Brain microvascular endothelial cell (primary cell): ENCODE measurements at regions not wholly inside any gene's neighbourhood (a gene's known extent, or its start where the extent isn't known, plus 50 kb on each side); places are given as distances from the start of the nearest gene placed in this dataset.

ENCODE experiments used
- DNase-seq: peaks from one replicate; pipeline ENCODE4 v3.0.0-alpha.2; 2020
- H3K27ac ChIP-seq: fragments of 250-450 bp; sonication (Bioruptor Pico); 2 replicates; pipeline ENCODE4 v1.5.1; 2020; ENCODE audit warnings: mild to moderate bottlenecking, moderate library complexity
- H3K27me3 ChIP-seq: fragments of 250-450 bp; sonication (Bioruptor Pico); replicated peaks from 2 replicates; pipeline ENCODE4 v1.5.1; 2020; ENCODE audit warnings: mild to moderate bottlenecking
- H3K36me3 ChIP-seq: fragments of 250-450 bp; sonication (Bioruptor Pico); replicated peaks from 2 replicates; pipeline ENCODE4 v1.5.1; 2020; ENCODE audit warnings: mild to moderate bottlenecking
- H3K4me3 ChIP-seq: 2 replicates; pipeline ENCODE4 v1.5.1; 2011; ENCODE audit warnings: low read depth, mild to moderate bottlenecking, control low read depth, low read length, moderate library complexity
- CTCF ChIP-seq: IDR thresholded peaks from 2 replicates; pipeline ENCODE4 v1.5.1; 2011; ENCODE audit warnings: low read depth, mild to moderate bottlenecking, moderate library complexity, low read length, control low read depth, inconsistent platforms; ENCODE audit errors: missing control alignments
- in situ Hi-C: cut with HindIII; loops from 2 replicates; pipeline ENCODE4 v1.10.0; 2017; ENCODE audit warnings: low sequenced_read_pairs, low pct_ligation_motif_present

- Histone ChIP-seq H3K27ac (no peak overlapping the region), H3K36me3 (no peaks in the 10 kb centered on the region), H3K4me3 (no peak overlapping the region), H3K27me3 (no peaks in the 10 kb centered on the region)
- in situ Hi-C loops: no loop called here
- no peak for TF ChIP-seq CTCF
- no peak for DNase-seq
Observed at GRCh38 chr1:193589597-193590040, 403.2 kb upstream of the B3GALT2 start.

GRCh38 chr1:193588311-193589082 is 402.1 kb upstream of the B3GALT2 start:
- Histone ChIP-seq H3K27me3 (no peaks in the 10 kb centered on the region), H3K36me3 (no peaks in the 10 kb centered on the region), H3K27ac (no peak overlapping the region), H3K4me3 (no peak overlapping the region)
- no peak for TF ChIP-seq CTCF
- no peak for DNase-seq
- in situ Hi-C loops: no loop called here

GRCh38 chr1:193584731-193585239 is 398.4 kb upstream of the B3GALT2 start:
- no peak for TF ChIP-seq CTCF

GRCh38 chr1:193581341-193581740 is 394.9 kb upstream of the B3GALT2 start:
- no peak for DNase-seq
- H3K4me3 ChIP-seq: no peak overlapping the region
- in situ Hi-C loops: no loop called here
- H3K27me3 ChIP-seq: no peaks in the 10 kb centered on the region
- no peak for TF ChIP-seq CTCF
- no peak overlapping the region for H3K27ac ChIP-seq
- H3K36me3 ChIP-seq: no peaks in the 10 kb centered on the region

More at GRCh38 chr1:193584731-193585239, 398.4 kb upstream of the B3GALT2 start:
- in situ Hi-C loops: no loop called here
- no peaks in the 10 kb centered on the region for H3K27me3 ChIP-seq
- no peak for DNase-seq
- no peak overlapping the region for H3K4me3 ChIP-seq
- no peak overlapping the region for H3K27ac ChIP-seq
- H3K36me3 ChIP-seq: no peaks in the 10 kb centered on the region

- H3K4me3 ChIP-seq: no peak overlapping the region
- TF ChIP-seq CTCF: no peak
- no peak overlapping the region for H3K27ac ChIP-seq
- no peak for DNase-seq
- H3K27me3 ChIP-seq: no peaks in the 10 kb centered on the region
- H3K36me3 ChIP-seq: no peaks in the 10 kb centered on the region
- in situ Hi-C loops: no loop called here
Observed at GRCh38 chr1:193580419-193580818, 394.0 kb upstream of the B3GALT2 start.

- no peak for DNase-seq
- in situ Hi-C loops: no loop called here
- H3K36me3 ChIP-seq: no peaks in the 10 kb centered on the region
- H3K27ac ChIP-seq: no peak overlapping the region
- H3K4me3 ChIP-seq: no peak overlapping the region
- H3K27me3 ChIP-seq: no peaks in the 10 kb centered on the region
- no peak for TF ChIP-seq CTCF
Observed at GRCh38 chr1:193579323-193579722, 392.9 kb upstream of the B3GALT2 start.
